Left hindlimb (tissue), 1 donor: ENCODE measurements at regions not wholly inside any gene's neighbourhood (a gene's known extent, or its start where the extent isn't known, plus 50 kb on each side); places are given as distances from the start of the nearest gene placed in this dataset.
"Not testable (repeated sequence)": the region's sequence is repeated elsewhere in the genome, so short reads cannot be mapped to it uniquely, and the experiment has no call there.

ENCODE experiments used
- DNase-seq: peaks from one replicate; pipeline ENCODE4 v3.0.0-alpha.2; 2018

DNA sequence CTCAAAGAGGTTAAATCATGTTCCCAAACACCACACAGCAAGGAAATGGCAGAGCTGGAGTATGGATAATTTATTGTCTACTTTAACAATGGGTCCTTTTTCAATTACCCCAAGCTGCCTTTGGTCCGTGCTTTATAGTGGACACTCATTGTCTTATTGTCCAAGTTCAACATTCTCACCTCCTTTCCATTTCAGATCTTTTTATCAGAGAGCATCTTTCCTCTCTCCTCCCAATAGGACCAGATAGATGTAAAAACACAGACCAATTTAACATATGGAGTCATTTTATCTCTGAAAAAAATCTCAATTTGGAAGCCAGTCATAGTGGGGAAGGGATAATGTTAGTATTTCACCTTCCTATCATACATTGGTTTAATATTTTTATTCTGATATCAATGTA is 83.5 kb upstream of the WAC start:
- no peak for DNase-seq

DNA sequence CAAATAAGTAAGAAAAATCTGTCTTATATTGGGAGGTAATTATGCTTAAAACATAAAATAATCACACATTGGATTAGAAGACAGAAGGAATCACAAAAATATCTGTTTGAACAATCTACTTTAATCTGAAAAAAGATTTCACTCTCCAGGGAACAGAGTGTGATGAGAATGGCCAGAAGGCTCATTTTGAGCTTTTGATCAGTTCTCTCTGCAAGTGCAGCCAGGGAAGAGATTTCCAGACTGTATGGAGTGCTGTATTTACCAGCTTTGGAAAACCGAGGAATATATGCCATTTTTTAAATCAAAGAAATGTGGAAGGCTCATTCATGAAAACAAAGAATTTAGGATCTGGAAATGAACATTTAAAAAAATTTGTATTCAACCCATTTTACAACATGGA is 83.0 kb upstream of the WAC start:
- no peak for DNase-seq

DNA sequence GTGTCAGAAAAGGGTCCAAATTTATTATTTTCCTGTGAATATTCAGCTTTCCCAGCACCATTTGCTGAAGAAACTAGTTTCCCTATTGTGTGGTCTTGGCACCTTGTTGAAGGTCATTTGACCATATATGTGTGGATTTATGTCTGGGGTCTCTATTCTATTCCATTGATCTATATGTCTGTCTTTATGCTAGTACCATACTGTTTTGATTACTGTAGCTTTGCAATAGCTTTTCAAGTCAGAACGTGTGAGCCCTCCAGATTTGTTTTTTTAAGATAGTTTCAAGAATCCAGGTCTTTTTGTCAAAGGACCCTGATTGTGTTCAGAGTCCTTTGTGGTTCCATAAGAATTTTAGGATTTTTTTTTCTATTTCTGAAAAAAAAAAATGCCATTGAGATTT is 79.0 kb upstream of the WAC start:
- DNase-seq = no peak

DNA sequence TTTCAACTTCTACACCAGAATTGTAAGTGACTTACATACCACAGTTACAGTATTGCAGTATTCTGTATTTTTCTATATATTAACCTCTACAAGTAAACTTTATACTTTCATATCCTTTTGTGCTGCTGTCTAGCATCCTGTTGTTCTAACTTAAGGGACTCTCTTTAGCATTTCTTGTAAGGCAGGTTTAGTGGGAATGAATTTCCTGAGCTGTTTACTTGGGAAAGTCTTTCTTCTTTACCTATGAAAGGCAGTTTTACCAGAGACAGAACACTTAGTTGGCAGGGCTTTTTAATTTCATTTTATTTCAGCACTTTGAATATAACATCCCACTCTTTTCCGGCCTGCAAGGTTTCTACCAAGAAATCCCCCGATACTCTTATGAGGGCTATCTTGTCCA is 75.8 kb upstream of the WAC start:
- DNase-seq = no peak

DNA sequence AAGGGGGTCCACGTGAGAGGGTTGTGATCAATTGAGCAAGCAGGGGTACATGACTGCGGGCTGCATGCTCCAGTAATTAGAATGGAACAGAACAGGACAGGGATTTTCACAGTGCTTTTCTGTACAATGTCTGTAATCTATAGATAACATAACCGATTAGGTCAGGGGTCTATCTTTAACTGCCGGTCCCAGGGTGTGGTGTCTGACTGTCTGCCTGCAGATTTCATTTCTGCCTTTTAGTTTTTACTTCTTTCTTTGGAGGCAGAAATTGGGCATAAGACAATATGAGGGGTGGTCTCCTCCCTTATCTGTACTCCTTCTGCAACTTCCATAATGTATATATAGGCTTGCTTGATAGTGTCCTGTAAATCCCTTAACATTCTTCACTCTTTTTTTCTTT is 75.0 kb upstream of the WAC start:
- not testable (repeated sequence) for DNase-seq

DNA sequence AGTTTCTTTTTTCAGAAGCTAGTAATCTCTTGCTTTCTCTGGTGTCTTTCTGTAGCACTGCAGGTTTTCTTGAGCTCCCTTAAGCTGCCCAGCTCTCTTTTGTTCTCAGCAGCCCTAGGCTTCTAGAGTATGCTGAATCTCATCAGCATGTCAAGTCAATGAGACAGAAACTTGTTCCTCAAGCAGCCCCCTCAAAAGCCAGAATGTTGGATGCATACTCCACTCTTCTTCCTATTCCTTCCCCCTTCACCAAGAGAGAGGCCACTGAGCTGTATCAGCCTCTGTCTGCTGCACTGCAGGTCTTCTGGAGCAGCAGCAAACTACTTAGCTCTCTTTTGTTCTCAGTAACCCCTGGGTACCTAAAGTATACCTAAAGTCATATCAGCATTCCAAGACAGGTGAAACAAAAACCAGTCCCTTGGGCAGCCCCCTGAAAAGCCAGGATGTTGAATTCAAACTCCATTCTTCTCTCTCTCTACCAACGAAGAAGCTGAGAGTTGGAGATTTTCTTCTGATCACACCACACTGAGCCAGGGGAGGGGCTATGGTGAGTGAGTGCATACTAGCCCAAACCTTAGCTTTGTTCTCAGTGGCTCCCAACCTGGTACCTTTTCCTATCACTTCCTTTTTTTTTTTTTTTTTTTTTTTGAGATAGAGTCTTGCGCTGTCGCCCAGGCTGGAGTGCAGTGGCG is 73.3 kb upstream of the WAC start:
- no peak for DNase-seq

DNA sequence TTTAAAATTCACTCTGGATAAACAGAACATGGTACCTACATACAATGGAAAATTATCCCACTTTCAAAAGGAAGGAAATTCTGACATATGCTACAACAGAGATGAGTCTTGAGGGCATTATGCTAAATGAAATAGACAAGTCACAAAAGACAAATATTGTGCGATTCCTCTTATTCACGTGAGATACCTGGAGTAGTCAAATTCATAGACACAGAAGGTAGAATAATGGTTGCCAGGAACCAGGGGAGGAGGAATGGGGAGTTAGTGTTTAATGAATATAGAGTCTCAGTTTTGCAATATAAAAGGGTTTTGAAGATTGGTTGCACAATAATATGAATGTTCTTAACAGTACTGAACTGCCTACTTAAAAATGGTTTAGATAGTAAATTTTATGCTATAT is 69.8 kb upstream of the WAC start:
- no peak for DNase-seq

DNA sequence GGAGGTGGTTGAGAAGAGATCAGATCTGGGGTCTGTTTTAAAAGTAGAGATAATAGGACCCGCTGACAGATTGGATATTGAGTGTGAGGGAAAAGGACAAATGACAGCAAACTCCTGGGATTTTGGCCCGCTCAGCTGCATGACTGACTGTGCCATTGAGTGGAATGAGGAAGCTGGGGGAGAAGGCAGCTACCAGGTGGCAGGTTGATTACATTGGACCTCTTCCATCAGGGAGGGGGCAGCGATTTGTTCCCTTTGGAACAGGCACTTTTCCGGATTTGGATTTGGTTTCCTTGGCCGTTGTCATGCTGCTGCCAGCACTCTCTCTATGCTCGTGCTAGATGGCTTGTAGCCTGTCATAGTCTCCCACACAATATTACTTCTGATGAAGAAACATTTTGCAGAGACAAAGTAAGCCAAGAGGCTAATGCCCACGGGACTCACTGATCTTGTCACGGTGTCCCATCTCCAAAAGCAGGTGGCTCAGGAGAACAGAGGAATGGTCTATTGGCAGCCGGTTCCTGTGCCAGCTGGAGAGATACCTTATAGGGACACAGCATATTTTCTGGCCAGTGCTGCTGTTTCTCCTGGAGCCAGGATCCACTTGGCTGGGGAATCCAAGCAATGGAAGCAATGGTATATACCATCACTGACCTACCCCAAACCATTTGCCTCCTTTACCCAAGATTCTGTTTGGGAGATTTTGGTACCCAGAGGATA is 69.1 kb upstream of the WAC start:
- no peak for DNase-seq

DNA sequence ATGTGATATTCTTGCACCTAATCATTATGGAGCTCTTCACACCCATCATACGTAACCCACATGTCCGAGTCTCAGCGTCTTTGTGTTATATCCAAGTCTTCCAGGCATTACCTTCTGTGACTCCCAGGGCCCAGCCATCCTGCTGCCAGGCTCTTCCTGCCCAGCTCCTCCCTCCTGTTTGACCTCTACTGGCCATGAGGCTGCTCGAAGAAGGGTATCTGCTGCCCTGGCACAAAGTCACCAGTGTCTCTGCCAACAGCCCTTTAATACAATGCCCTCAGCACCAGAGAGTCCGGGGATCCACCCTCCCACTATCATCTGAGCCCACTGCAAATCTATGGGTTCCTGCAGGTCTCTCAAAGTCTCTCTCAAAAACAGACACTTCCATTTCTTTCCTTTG is 65.3 kb upstream of the WAC start:
- DNase-seq = no peak

DNA sequence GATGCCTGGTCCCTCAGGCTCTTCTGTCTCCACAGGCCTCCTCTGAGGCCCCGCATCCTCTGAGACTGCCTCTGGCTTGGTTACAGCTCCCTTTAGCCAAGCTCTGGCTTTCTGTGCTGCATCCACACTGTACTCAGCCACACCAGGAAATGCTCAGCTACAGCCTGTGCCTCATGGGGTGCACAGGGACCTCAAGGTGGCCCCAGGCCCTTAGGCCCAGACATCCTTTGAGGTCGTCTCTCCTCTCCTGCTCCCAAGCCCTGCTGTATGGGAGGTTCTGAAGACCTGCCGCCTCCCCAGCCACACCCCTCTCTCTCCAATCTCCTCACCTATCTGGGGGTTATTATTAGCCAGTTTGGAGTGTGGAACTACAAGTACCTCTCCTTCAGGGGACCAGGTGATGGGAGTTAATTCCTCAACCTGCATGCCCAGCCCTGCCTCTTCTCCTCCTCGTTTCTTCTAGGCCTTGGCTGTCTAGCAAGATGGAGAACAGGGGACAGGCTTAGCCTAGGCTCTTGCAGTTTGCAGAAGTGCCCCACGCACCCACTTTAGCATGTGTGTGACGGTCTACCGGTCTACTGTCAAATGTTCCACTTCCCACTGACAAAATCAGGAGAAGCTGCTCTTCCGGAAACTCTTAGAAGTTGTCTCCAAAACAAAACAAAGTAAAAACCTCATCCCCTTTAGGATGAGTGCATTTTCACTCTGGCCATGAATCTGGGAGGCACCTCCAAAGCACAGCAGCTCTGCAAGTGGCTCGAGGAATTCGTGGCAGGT is 64.0 kb upstream of the WAC start:
- DNase-seq = no peak

DNA sequence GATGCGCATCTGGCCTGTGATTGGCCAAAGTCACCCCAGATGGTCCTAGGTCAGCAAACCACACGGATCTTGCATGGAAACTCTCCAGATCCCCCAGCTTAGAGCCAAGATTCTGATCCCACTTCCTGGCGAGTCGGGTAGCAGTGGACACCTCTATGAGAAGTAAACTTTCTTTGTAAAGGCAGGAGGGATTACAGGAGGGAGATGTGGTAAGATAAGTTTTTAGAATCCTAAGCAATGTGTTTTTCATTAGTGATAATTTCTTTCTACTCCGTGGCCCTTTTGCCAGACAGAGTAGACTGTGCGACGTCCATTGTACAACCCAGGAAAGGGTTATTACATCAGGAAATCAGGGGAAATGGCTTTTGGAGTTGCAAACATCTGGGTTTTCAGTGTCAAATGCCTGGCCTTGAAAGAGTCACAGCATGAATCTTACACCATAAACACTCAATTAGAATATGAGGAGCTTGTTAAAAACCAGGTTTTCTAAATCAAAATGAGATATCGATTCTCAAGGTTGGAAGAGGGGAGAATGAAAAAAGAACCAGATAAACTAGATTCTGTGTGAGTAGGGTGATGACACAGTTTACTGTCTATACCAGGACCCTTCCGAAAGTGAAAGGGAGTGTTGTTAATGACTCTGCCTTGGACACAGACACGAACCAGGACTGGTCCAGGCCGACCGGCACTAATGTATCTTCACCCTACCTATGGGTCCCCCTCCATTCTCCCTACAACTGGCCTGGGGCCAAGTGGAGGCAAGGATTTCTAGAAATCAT is 61.9 kb upstream of the WAC start:
- DNase-seq = no peak

DNA sequence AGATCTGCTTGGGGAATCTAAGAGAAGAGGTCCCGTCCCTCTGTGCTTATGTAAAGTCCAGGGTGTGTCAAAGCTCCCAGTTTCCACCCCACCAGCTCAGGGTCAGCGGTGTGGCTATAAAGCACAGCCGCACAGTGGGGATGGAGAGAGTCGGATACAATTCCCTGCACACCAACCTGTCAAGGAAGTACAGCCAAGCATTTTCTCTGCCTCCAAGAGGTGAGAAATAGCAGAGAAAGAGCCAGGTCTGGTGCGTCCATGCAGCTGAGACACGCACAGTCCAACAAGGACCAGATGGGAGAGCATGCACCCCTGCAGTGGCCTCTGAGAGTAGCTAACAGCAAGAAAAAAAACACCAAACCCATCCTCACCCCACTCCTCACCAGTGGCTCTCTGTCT is 61.3 kb upstream of the WAC start:
- no peak for DNase-seq

DNA sequence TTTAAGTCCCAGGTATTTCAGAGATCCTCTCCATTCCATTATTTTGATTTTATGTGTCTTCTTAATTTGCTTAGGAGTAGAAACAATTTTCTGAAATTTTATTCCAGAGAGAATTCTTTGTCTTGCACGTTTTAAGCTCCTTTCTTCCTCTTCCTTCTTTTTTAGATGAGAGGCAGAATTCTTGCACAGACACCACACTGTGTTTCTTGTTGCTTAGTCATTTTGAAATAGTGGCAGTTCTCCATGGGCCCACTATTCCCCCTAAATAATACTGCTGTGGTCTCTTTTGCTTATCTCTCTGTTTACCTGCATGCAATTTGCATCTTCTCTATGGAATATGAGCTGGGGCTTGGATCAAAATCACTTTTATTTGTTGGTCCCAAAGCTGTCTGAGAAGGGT is 54.3 kb upstream of the WAC start:
- no peak for DNase-seq

DNA sequence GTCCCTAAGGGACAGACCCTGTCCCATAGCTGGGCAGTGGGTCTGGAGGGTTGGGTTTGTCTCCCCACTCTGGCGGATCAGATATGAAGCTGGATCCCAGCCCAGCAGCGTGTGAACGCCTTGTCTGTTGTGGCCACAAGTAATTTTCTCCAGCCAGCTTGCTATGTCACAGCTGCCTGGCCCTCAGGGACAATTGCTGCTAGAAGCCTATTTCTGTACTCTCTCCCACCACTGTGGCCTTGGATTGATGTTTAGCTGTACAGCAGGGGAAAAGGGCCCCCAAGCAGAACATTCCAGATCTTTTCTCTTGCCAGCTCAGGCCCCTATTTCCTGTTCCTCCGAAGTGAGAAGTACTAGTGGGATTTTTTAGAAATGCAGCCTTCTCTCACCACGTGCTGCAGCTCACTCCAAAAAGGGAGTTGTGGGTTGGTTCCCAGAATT is 53.5 kb upstream of the WAC start:
- DNase-seq = peak; percentile 79

DNA sequence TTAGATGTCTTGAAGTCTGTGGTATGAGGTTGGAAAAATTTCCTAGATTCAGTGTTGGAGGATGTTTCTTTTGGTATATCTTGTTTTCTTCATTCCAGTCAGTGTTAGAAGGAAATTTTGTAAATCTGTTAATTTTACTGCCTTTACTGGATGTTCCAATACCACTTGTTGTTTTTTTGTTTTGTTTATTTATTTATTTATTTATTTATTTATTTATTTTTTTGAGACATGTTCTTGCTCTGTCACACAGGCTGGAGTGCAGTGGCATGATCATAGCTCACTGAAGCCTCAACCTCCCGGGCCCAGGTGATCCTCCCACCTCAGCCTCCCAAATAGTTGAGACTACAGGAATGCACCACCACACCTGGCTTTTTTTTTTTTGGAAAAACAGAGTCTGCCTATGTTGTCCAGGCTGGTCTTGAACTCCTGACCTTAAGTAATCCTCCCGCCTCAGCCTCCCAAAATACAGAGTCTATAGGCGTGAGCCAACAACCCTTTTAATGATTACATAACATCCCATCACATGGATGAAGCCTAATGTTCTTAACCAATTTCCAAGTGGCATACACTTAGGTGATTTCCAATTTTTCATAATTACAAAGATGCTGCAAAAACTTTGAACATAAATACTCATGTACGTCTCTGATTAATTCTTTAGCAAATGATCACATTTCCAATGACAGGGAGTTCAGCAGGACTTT is 52.8 kb upstream of the WAC start:
- no peak for DNase-seq

DNA sequence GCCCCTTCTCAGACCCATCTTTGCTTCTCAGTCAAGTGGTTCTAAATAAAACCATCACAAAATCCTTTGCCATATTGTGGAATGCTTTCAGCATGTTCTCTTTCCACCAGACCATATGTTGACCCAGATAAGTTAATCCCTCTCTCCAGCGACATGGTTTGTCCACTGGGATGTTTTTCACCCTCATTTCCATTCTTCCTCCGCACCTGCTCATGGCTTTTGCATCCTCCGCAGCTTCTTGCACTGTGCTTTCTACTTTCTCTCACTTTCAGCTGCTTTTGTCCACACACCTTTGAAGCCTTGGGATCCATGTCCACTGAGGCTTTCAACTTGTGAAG is 52.3 kb upstream of the WAC start:
- DNase-seq = no peak

DNA sequence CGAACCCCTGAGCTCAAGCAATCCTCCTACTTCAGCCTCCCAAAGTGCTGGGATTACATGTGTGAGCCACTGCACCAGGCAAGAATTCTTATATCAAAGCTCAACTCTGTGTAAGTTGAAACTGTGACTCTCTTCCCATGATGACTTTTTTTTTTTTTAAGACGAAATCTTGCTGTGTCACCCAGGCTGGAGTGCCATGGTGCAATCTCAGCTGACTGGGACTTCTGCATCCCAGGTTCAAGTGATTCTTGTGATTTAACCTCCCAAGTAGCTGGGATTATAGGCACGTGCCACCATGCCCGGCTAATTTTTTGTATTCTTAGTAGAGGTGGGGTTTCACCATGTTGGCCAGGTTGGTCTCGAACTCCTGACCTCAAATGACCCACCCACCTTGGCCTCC is 51.6 kb upstream of the WAC start:
- not testable (repeated sequence) for DNase-seq

DNA sequence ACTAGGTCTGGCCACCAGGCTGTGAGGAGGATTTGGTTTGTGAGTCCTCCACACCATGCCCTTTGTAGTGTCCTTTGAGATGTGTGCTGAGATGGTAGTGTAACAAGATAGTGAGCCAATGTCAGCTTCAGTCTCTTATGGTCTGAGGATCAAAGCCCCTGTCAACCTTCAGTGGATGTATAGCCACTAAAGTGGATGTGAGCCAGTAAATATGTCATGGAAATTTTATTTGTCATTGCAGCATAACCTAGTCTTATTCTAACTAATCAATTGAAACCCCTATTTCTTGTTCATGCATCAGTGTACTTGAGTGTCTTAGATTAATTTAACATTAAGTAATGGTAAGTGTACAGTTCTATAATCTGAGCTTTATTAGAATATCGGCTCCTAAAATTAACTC is 51.0 kb upstream of the WAC start:
- DNase-seq = no peak
